Osteocyte (in vitro differentiated cells): ENCODE measurements at regions not wholly inside any gene's neighbourhood (a gene's known extent, or its start where the extent isn't known, plus 50 kb on each side); places are given as distances from the start of the nearest gene placed in this dataset.

Source experiments
- DNase-seq: peaks from one replicate; pipeline ENCODE4 v3.0.0; 2021; ENCODE audit warnings: mixed read lengths; ENCODE audit not compliant: unreplicated experiment; ENCODE audit errors: extremely low spot score
- H3K27ac Mint-ChIP-seq: one replicate; pipeline ENCODE4 v1.8.0; 2021; ENCODE audit warnings: mild to moderate bottlenecking, mixed read lengths; ENCODE audit not compliant: unreplicated experiment
- H3K27me3 Mint-ChIP-seq: one replicate; pipeline ENCODE4 v1.8.0; 2021; ENCODE audit warnings: mixed read lengths; ENCODE audit not compliant: unreplicated experiment
- H3K36me3 Mint-ChIP-seq: one replicate; pipeline ENCODE4 v1.8.0; 2021; ENCODE audit warnings: mixed read lengths; ENCODE audit not compliant: unreplicated experiment
- H3K4me1 Mint-ChIP-seq: one replicate; pipeline ENCODE4 v1.8.0; 2021; ENCODE audit warnings: mixed read lengths; ENCODE audit not compliant: unreplicated experiment
- H3K4me3 Mint-ChIP-seq: one replicate; pipeline ENCODE4 v1.8.0; 2021; ENCODE audit warnings: mild to moderate bottlenecking, moderate library complexity, mixed read lengths; ENCODE audit not compliant: unreplicated experiment
- H3K9me3 Mint-ChIP-seq: one replicate; pipeline ENCODE4 v1.8.0; 2021; ENCODE audit warnings: mixed read lengths; ENCODE audit not compliant: unreplicated experiment
- CTCF ChIP-seq: fragments of 200-600 bp; sonication (generic); IDR thresholded peaks from 2 replicates; pipeline ENCODE4 v1.5.0; 2021; ENCODE audit warnings: antibody characterized with exemption, mild to moderate bottlenecking, moderate library complexity

- no peak for DNase-seq
- Mint-ChIP-seq H3K4me3 (no peak overlapping the region), H3K36me3 (no peaks in the 10 kb centered on the region), H3K9me3 (no peaks in the 10 kb centered on the region), H3K27ac (no peak overlapping the region), H3K27me3 (peaks cover 14% of the 10 kb centered on the region), H3K4me1 (no peaks in the 10 kb centered on the region)
- TF ChIP-seq CTCF: no peak
Measured at GRCh38 chr5:8058616-8059190, 189.8 kb downstream of the MTRR start.

DNA sequence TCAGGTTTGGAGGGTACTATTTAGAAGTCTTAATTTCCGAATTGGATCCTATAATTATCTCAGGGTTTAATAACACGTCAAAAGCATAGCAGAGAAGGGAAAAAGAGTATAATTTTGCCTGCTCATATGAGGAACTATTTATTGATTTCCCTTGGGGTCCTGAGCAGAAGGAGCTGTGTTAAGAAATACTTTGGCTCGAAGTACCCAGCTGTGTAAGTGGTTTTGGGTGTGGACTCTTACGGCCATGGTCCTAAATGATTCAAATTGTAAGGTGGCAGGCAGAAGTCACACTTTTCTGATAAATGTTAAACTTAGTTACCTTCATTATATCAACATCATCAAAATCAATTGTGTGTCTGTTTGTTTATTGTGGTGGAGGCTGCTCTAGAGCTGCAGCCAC is 190.4 kb downstream of the MTRR start:
- TF ChIP-seq CTCF: no peak
- H3K4me1 Mint-ChIP-seq: no peaks in the 10 kb centered on the region
- H3K4me3 Mint-ChIP-seq: no peak overlapping the region
- H3K27ac Mint-ChIP-seq: no peak overlapping the region
- peaks cover 17% of the 10 kb centered on the region for H3K27me3 Mint-ChIP-seq
- DNase-seq: no peak
- no peaks in the 10 kb centered on the region for H3K9me3 Mint-ChIP-seq
- H3K36me3 Mint-ChIP-seq: no peaks in the 10 kb centered on the region

DNA sequence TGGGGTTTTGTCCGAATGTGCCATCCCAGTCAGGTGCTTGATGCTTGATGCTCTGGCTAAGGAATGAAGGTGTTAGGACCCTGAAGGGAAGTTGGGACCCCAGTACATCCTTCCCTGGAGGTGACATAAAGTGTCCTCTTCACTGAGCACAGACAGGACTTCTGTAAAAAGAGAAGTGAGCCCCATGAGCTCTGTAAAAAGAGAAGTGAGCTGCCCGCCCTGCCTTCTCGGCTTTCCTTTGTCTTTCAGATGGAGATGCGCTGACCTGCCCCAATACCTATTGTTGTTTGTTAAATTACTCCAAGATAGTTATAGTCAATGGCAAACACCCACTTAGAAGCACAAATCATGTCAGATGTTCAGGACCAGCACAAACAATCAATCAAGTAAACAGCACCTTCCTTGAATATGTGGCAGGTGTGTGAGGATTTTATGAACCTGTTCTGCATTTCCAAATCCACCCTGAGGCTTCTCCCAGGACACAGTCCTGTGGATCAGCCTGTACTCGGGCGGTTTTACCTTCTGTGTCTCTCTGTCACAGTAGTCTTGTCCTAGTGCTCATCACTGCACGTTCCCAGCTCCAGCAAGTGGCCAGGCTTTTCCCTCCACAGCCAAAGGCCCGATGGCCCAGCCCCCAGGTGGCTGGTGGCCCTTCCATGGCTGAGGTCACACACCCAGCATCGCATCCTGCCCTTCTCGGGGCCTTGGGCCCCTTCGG is 191.4 kb downstream of the MTRR start:
- no peaks in the 10 kb centered on the region for H3K4me1 Mint-ChIP-seq
- no peak overlapping the region for H3K27ac Mint-ChIP-seq
- H3K36me3 Mint-ChIP-seq: no peaks in the 10 kb centered on the region
- no peak for DNase-seq
- H3K4me3 Mint-ChIP-seq: no peak overlapping the region
- H3K9me3 Mint-ChIP-seq: no peaks in the 10 kb centered on the region
- no peak for TF ChIP-seq CTCF
- peaks cover 17% of the 10 kb centered on the region for H3K27me3 Mint-ChIP-seq

- no peak overlapping the region for H3K4me3 Mint-ChIP-seq
- TF ChIP-seq CTCF: no peak
- no peak overlapping the region for H3K27ac Mint-ChIP-seq
- H3K27me3 Mint-ChIP-seq: peaks cover 16% of the 10 kb centered on the region
- H3K36me3 Mint-ChIP-seq: no peaks in the 10 kb centered on the region
- DNase-seq: no peak
- H3K4me1 Mint-ChIP-seq: no peaks in the 10 kb centered on the region
- no peaks in the 10 kb centered on the region for H3K9me3 Mint-ChIP-seq
Measured at GRCh38 chr5:8060953-8061429, 192.0 kb downstream of the MTRR start.

DNA sequence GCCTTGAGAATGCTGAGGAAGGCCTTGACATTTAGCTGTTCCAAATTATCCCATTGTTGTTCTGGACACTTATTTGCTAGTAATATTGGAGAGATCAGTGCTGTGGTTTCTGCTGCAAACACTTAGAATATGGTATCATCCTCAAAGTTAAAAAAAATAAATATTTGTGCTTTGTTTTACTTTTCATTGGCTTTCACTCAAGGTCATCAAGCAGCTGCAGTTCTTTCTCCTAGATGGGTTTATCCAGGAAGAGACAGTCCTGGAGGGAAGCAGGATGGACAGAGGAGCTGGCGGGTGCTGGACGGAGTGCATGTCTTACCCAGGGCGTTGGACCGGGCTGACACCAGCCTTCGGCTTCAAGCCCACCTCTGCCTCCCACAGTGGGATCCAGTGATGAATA is 193.6 kb downstream of the MTRR start:
- H3K9me3 Mint-ChIP-seq: no peaks in the 10 kb centered on the region
- H3K4me3 Mint-ChIP-seq: no peak overlapping the region
- TF ChIP-seq CTCF: no peak
- H3K36me3 Mint-ChIP-seq: no peaks in the 10 kb centered on the region
- no peak for DNase-seq
- peaks cover 12% of the 10 kb centered on the region for H3K27me3 Mint-ChIP-seq
- no peak overlapping the region for H3K27ac Mint-ChIP-seq
- no peaks in the 10 kb centered on the region for H3K4me1 Mint-ChIP-seq
